Stomach (tissue), 8 donors: ENCODE measurements at regions not wholly inside any gene's neighbourhood (a gene's known extent, or its start where the extent isn't known, plus 50 kb on each side); places are given as distances from the start of the nearest gene placed in this dataset.

Experiments used
- DNase-seq, 2 donors: peaks; one replicate each; pipeline versions ENCODE4 v3.0.0 to v3.0.0-alpha.2; 2013 to 2019
- H3K27ac ChIP-seq, 5 donors: fragments of 200-600 bp in 4 of 5; sonication (generic) in 4 of 5; one replicate each; pipeline ENCODE4 v1.5.1; 2013 to 2019; ENCODE audit warnings: mild to moderate bottlenecking in 1 of 5, moderate library complexity in 1 of 5
- H3K27me3 ChIP-seq, 3 donors: fragments of 200-600 bp; sonication (generic); one replicate each; pipeline ENCODE4 v1.5.1; 2017 to 2019; ENCODE audit warnings: mixed run types in 1 of 3
- H3K36me3 ChIP-seq, 4 donors: fragments of 200-600 bp; sonication (generic); 1 replicate in 3 of 4; 2 replicates in 1 of 4; pipeline ENCODE4 v1.5.1; 2016 to 2019
- H3K4me1 ChIP-seq, 4 donors: fragments of 200-600 bp; sonication (generic); one replicate each; pipeline ENCODE4 v1.5.1; 2016 to 2019
- H3K4me3 ChIP-seq, 4 donors: fragments of 200-600 bp; sonication (generic) in 3 of 4; one replicate each; pipeline ENCODE4 v1.5.1; 2016 to 2019; ENCODE audit warnings: mild to moderate bottlenecking in 1 of 4
- H3K9me3 ChIP-seq, 4 donors: fragments of 200-600 bp; sonication (generic); one replicate each; pipeline ENCODE4 v1.5.1; 2016 to 2019
- EP300 ChIP-seq: sonication (generic); formaldehyde crosslinking; IDR thresholded peaks from one replicate; pipeline ENCODE4 v1.6.1; 2017; ENCODE audit warnings: antibody characterized with exemption
- POLR2A ChIP-seq, 4 donors: fragments of 450-650 bp; IDR thresholded peaks; one replicate each; pipeline ENCODE4 v1.6.1; 2016; ENCODE audit warnings: antibody characterized with exemption in 4 of 4, control low read depth in 2 of 4, mild to moderate bottlenecking in 1 of 4, moderate library complexity in 1 of 4
- POLR2AphosphoS5 ChIP-seq, 3 donors: sonication (generic); formaldehyde crosslinking; IDR thresholded peaks; one replicate each; pipeline ENCODE4 v1.6.1; 2016; ENCODE audit warnings: antibody characterized with exemption in 3 of 3
- WGBS, 5 donors: extraction: QIAGEN DNeasy Blood & Tissue Kit in 3 of 5; methylation state at CpG; one replicate each; pipeline versions ENCODE4 v1.1.5 to v1.1.7; 2013 to 2018; 5-methylcytosine and 5-hydroxymethylcytosine counted together
- intact Hi-C: fragments of 100-400 bp; cut with DNase I; formaldehyde crosslinking; loops from one replicate; pipeline ENCODE4 v1.15.1; 2023; ENCODE audit warnings: low total_unique reads
- TF ChIP-seq, protein P1 (sequence below), 7 experiments: fragments of 450-650 bp in 4 of 7; fragments of 200-600 bp in 3 of 7; sonication (generic) in 3 of 7; IDR thresholded peaks; one replicate each; pipeline ENCODE4 v1.5.1; 2016 to 2019; ENCODE audit warnings: antibody characterized with exemption in 7 of 7, control low read depth in 2 of 7, mild to moderate bottlenecking in 1 of 7
- donor health status: healthy with polysubstance abuse.
- donor health status: Bipolar disorder and iron deficiency.
- donor health status: healthy.

DNA sequence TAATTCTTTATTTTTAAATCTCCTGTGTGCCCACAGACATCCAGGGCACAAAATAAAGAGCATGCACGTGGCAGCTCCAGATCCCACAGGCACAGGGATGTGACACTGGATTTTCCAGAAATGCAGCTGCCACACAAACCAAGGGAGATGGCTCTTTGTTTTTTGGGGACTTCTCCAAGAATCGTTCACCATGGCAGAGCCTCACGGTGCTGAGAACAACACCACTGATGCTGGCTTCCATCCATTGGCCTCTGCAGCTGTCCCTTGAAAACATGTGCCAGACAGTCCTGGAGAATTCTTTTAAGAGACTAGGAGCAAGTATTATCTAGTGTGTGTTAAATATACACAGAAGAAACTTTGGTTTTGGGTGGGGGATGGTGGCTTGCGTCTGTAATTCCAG is 73.2 kb upstream of the SLC22A11 start:
- WGBS, 5 donors: 50 to 59% (median 53%) methylated on average over 4 of the region's 4 CpGs
- H3K27ac ChIP-seq: no peak overlapping the region

GRCh38 chr11:64484191-64485022 is 71.3 kb upstream of the SLC22A11 start:
- WGBS, 5 donors: 56 to 67% (median 62%) methylated on average over 7 of the region's 7 CpGs
- intact Hi-C loops: no loop called here
- no peaks in the 10 kb centered on the region for H3K36me3 ChIP-seq
- H3K27me3 ChIP-seq: peaks cover 0 to 55% (median 25%) of the 10 kb centered on the region in 3 donors
- H3K27ac ChIP-seq: no peak overlapping the region
- no peak for DNase-seq
- TF ChIP-seq POLR2A (IDR thresholded peaks at IDR 0.05): no peak
- no peak for TF ChIP-seq EP300
- TF ChIP-seq, protein P1, sequence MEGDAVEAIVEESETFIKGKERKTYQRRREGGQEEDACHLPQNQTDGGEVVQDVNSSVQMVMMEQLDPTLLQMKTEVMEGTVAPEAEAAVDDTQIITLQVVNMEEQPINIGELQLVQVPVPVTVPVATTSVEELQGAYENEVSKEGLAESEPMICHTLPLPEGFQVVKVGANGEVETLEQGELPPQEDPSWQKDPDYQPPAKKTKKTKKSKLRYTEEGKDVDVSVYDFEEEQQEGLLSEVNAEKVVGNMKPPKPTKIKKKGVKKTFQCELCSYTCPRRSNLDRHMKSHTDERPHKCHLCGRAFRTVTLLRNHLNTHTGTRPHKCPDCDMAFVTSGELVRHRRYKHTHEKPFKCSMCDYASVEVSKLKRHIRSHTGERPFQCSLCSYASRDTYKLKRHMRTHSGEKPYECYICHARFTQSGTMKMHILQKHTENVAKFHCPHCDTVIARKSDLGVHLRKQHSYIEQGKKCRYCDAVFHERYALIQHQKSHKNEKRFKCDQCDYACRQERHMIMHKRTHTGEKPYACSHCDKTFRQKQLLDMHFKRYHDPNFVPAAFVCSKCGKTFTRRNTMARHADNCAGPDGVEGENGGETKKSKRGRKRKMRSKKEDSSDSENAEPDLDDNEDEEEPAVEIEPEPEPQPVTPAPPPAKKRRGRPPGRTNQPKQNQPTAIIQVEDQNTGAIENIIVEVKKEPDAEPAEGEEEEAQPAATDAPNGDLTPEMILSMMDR (IDR thresholded peaks at IDR 0.05): no peak
- TF ChIP-seq POLR2AphosphoS5 (IDR thresholded peaks at IDR 0.05): no peak
- no peaks in the 10 kb centered on the region for H3K9me3 ChIP-seq
- no peak overlapping the region for H3K4me3 ChIP-seq
- H3K4me1 ChIP-seq: no peaks in the 10 kb centered on the region

More for the DNA sequence above, 73.2 kb upstream of the SLC22A11 start:
- Histone ChIP-seq H3K27me3 (peaks cover 0 to 55% (median 17%) of the 10 kb centered on the region in 3 donors), H3K9me3 (no peaks in the 10 kb centered on the region), H3K36me3 (no peaks in the 10 kb centered on the region), H3K4me3 (no peak overlapping the region), H3K4me1 (no peaks in the 10 kb centered on the region)
- TF ChIP-seq POLR2AphosphoS5 (IDR thresholded peaks at IDR 0.05) (no peak), EP300 (no peak)
- TF ChIP-seq, protein P1 (IDR thresholded peaks at IDR 0.05): no peak
- no peak for DNase-seq
- intact Hi-C loops: no loop called here

DNA sequence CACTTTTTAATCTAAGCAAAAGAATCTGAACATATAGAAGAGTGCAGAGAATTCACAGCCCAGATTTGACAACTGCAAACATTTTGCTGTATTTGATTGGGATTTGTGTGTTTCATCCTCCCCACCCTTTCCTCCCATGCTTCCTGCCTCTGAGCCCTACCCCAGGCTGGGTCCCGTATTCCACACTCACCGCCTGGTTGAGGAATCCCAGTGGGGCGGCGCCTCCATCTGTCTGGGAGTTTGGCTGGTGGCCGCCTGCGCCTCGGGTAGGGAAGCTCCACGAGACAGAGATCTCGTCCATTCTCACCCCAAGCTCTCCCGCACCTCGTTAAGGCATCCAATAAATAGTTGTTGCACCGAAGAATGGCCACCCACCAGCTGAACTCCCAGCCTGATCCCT is 70.7 kb upstream of the SLC22A11 start:
- Histone ChIP-seq H3K4me1 (no peaks in the 10 kb centered on the region), H3K4me3 (no peak overlapping the region), H3K27me3 (peaks cover 0 to 61% (median 31%) of the 10 kb centered on the region in 3 donors), H3K9me3 (no peaks in the 10 kb centered on the region), H3K36me3 (no peaks in the 10 kb centered on the region), H3K27ac (no peak overlapping the region)
- 51 to 66% (median 61%) methylated on average over 12 of the region's 12 CpGs for WGBS, 5 donors
- intact Hi-C loops: no loop called here
- TF ChIP-seq EP300 (no peak), POLR2A (IDR thresholded peaks at IDR 0.05) (no peak), POLR2AphosphoS5 (IDR thresholded peaks at IDR 0.05) (no peak)
- TF ChIP-seq, protein P1 (IDR thresholded peaks at IDR 0.05): no peak
- no peak for DNase-seq

- TF ChIP-seq, protein P1 (IDR thresholded peaks at IDR 0.05): peak in 2 of 7 experiments; percentile 25 to 35
- no peak for TF ChIP-seq POLR2A (IDR thresholded peaks at IDR 0.05)
- peak; percentile 28 to 72 for DNase-seq
- H3K9me3 ChIP-seq: peaks cover 0 to 3% (median 0%) of the 10 kb centered on the region in 4 donors
- H3K4me3 ChIP-seq: no peak overlapping the region
- intact Hi-C loops: no loop called here
- no peaks in the 10 kb centered on the region for H3K4me1 ChIP-seq
- H3K27ac ChIP-seq: no peak overlapping the region
- 18 to 27% (median 20%) methylated on average over 25 to 26 of the region's 26 CpGs for WGBS, 5 donors
- peaks cover 4 to 68% (median 31%) of the 10 kb centered on the region in 3 donors for H3K27me3 ChIP-seq
- H3K36me3 ChIP-seq: no peaks in the 10 kb centered on the region
These were observed 65.8 kb upstream of the SLC22A11 start for GRCh38 chr11:64489831-64490441.
